ENCODE measurements at regions not wholly inside any gene's neighbourhood (a gene's known extent, or its start where the extent isn't known, plus 50 kb on each side); places are given as distances from the start of the nearest gene placed in this dataset.

- H3K36me3 ChIP-seq (ENCODE audit: control insufficient read depth, insufficient read depth, low read length): no peaks in the 10 kb centered on the region
- H3K36me3 Mint-ChIP-seq: no peaks in the 10 kb centered on the region
- H3K4me3 ChIP-seq (ENCODE audit: low read length): no peak overlapping the region
- no peaks in the 10 kb centered on the region for H3K4me1 Mint-ChIP-seq
- H3K27me3 ChIP-seq (ENCODE audit: control insufficient read depth, insufficient read depth, low read length): no peaks in the 10 kb centered on the region
- H3K27ac Mint-ChIP-seq: no peak overlapping the region
- no peak for ATAC-seq
- no peaks in the 10 kb centered on the region for H3K4me1 ChIP-seq (ENCODE audit: control insufficient read depth, insufficient read depth, low read length)
- H3K9me3 Mint-ChIP-seq: peaks cover 3 to 6% of the 10 kb centered on the region in 2 donors
- H3K4me3 Mint-ChIP-seq: no peak overlapping the region
- DNase-seq: no peak
- no peak overlapping the region for H3K27ac ChIP-seq (ENCODE audit: low read length)
- WGBS (ENCODE audit: insufficient coverage): 85% methylated on average over 4 of the region's 4 CpGs
- intact Hi-C loops (cut with micrococcal nuclease): no loop called here
- no peaks in the 10 kb centered on the region for H3K27me3 Mint-ChIP-seq (ENCODE audit: low read depth in 2 of 2)
- no peak for TF ChIP-seq CTCF (IDR thresholded peaks at IDR 0.05)
- no peaks in the 10 kb centered on the region for H3K9me3 ChIP-seq (ENCODE audit: control insufficient read depth, insufficient read depth, low read length)
Observed at GRCh38 chr10:35995485-35995884, 353.4 kb upstream of the FZD8 start.

- no peak for TF ChIP-seq CTCF (IDR thresholded peaks at IDR 0.05)
- Histone ChIP-seq H3K4me3 (ENCODE audit: low read length) (no peak overlapping the region), H3K4me1 (ENCODE audit: control insufficient read depth, insufficient read depth, low read length) (no peaks in the 10 kb centered on the region), H3K36me3 (ENCODE audit: control insufficient read depth, insufficient read depth, low read length) (no peaks in the 10 kb centered on the region), H3K27me3 (ENCODE audit: control insufficient read depth, insufficient read depth, low read length) (no peaks in the 10 kb centered on the region), H3K27ac (ENCODE audit: low read length) (no peak overlapping the region), H3K9me3 (ENCODE audit: control insufficient read depth, insufficient read depth, low read length) (no peaks in the 10 kb centered on the region)
- H3K27ac Mint-ChIP-seq: no peak overlapping the region
- WGBS (ENCODE audit: insufficient coverage): 65% methylated on average over 6 of the region's 8 CpGs
- H3K4me1 Mint-ChIP-seq: no peaks in the 10 kb centered on the region
- intact Hi-C loops (cut with micrococcal nuclease): no loop called here
- peaks cover 6% of the 10 kb centered on the region in 2 donors for H3K9me3 Mint-ChIP-seq
- DNase-seq (no peak), ATAC-seq (no peak)
- H3K27me3 Mint-ChIP-seq (ENCODE audit: low read depth in 2 of 2): no peaks in the 10 kb centered on the region
- no peak overlapping the region for H3K4me3 Mint-ChIP-seq
- H3K36me3 Mint-ChIP-seq: no peaks in the 10 kb centered on the region
Observed at GRCh38 chr10:35993591-35994515, 351.8 kb upstream of the FZD8 start.

GRCh38 chr10:35992107-35992506 lies 350.0 kb upstream of the FZD8 start:
- no peak for ATAC-seq
- peaks cover 3% of the 10 kb centered on the region in 2 donors for H3K9me3 Mint-ChIP-seq
- Histone ChIP-seq H3K36me3 (ENCODE audit: control insufficient read depth, insufficient read depth, low read length) (no peaks in the 10 kb centered on the region), H3K9me3 (ENCODE audit: control insufficient read depth, insufficient read depth, low read length) (no peaks in the 10 kb centered on the region), H3K4me3 (ENCODE audit: low read length) (no peak overlapping the region), H3K27ac (ENCODE audit: low read length) (no peak overlapping the region), H3K27me3 (ENCODE audit: control insufficient read depth, insufficient read depth, low read length) (no peaks in the 10 kb centered on the region), H3K4me1 (ENCODE audit: control insufficient read depth, insufficient read depth, low read length) (no peaks in the 10 kb centered on the region)
- H3K4me1 Mint-ChIP-seq: no peaks in the 10 kb centered on the region
- TF ChIP-seq CTCF (IDR thresholded peaks at IDR 0.05): no peak
- no peaks in the 10 kb centered on the region for H3K27me3 Mint-ChIP-seq (ENCODE audit: low read depth in 2 of 2)
- H3K27ac Mint-ChIP-seq: no peak overlapping the region
- intact Hi-C loops (cut with micrococcal nuclease): no loop called here
- no peak overlapping the region for H3K4me3 Mint-ChIP-seq
- no peak for DNase-seq
- no peaks in the 10 kb centered on the region for H3K36me3 Mint-ChIP-seq

Measured in natural killer cell (primary cell).